OCI-LY7 (cell line): ENCODE measurements at regions not wholly inside any gene's neighbourhood (a gene's known extent, or its start where the extent isn't known, plus 50 kb on each side); places are given as distances from the start of the nearest gene placed in this dataset.

ENCODE experiments used
- BruUV-seq: library from RNA; stranded (reverse); fragments of 400-500 nt; replicated peaks from 2 replicates; lab custom pipeline; 2021; lab: Mats Ljungman, UMichigan
- CTCF ChIA-PET: fragments of 300-600 bp; sonication (Branson Sonifier 250); formaldehyde crosslinking; loops from one replicate; lab custom pipeline; 2022; ENCODE audit warnings: antibody characterized with exemption; ENCODE audit not compliant: unreplicated experiment; lab: Charles Lee
- POLR2A ChIA-PET: fragments of 300-600 bp; sonication (Branson Sonifier 250); formaldehyde crosslinking; loops from one replicate; lab custom pipeline; 2022; ENCODE audit warnings: antibody characterized with exemption; lab: Charles Lee
- DNase-seq: peaks from one replicate; pipeline ENCODE4 v3.0.0-alpha.2; 2015; ENCODE audit warnings: low spot score
- H2AFZ ChIP-seq: fragments of 200-600 bp; sonication (generic), shearing (Covaris generic); 2 replicates; pipeline ENCODE4 v1.6.1; 2014; ENCODE audit warnings: mild to moderate bottlenecking, antibody characterized with exemption, low read length, moderate library complexity
- H3K27ac ChIP-seq: fragments of 200-600 bp; sonication (generic); 2 replicates; pipeline ENCODE4 v1.5.1; 2014; ENCODE audit warnings: mixed run types, low read depth, mild to moderate bottlenecking, moderate library complexity, low read length, inconsistent platforms; ENCODE audit not compliant: poor library complexity, severe bottlenecking
- H3K36me3 ChIP-seq: fragments of 200-600 bp; sonication (generic); 2 replicates; pipeline ENCODE4 v1.6.1; 2014; ENCODE audit warnings: mild to moderate bottlenecking, antibody characterized with exemption, low read length, moderate library complexity, mixed read lengths; ENCODE audit not compliant: insufficient read depth
- H3K4me1 ChIP-seq: fragments of 200-600 bp; sonication (generic); 2 replicates; pipeline ENCODE4 v1.5.1; 2014; ENCODE audit warnings: mild to moderate bottlenecking, low read length; ENCODE audit not compliant: insufficient read depth, poor library complexity, severe bottlenecking
- H3K4me2 ChIP-seq: fragments of 200-600 bp; sonication (generic); 2 replicates; pipeline ENCODE4 v1.6.1; 2014; ENCODE audit warnings: mild to moderate bottlenecking, low read length
- H3K4me3 ChIP-seq: fragments of 200-600 bp; sonication (generic); 2 replicates; pipeline ENCODE4 v1.5.1; 2014; ENCODE audit warnings: mild to moderate bottlenecking, low read depth, low read length; ENCODE audit not compliant: poor library complexity, severe bottlenecking
- H3K79me2 ChIP-seq: fragments of 200-600 bp; sonication (generic); 2 replicates; pipeline ENCODE4 v1.6.1; 2016; ENCODE audit warnings: low read depth, mild to moderate bottlenecking, low read length, moderate library complexity, mixed read lengths; ENCODE audit not compliant: insufficient read depth
- H3K9me2 ChIP-seq: fragments of 200-600 bp; sonication (generic); 2 replicates; pipeline ENCODE4 v1.6.1; 2016; ENCODE audit warnings: mild to moderate bottlenecking, low read length, mixed read lengths; ENCODE audit not compliant: insufficient read depth
- H3K9me3 ChIP-seq: fragments of 200-600 bp; sonication (generic); 2 replicates; pipeline ENCODE4 v1.6.1; 2014; ENCODE audit warnings: mild to moderate bottlenecking, mixed run types, low read length, mixed read lengths
- H4K20me1 ChIP-seq: fragments of 200-600 bp; sonication (generic); 2 replicates; pipeline ENCODE4 v1.6.1; 2014; ENCODE audit warnings: mild to moderate bottlenecking, antibody characterized with exemption, low read length, moderate library complexity, mixed read lengths; ENCODE audit not compliant: insufficient read depth
- CTCF ChIP-seq: fragments of 200-600 bp; sonication (generic); conservative IDR thresholded peaks from 2 replicates; pipeline ENCODE4 v1.5.1; 2014; ENCODE audit warnings: mild to moderate bottlenecking, antibody characterized with exemption, low read length, moderate library complexity, mixed read lengths
- EZH2phosphoT487 ChIP-seq: fragments of 200-600 bp; sonication (generic); IDR thresholded peaks from 2 replicates; pipeline ENCODE4 v1.6.1; 2018; ENCODE audit warnings: low read depth, borderline replicate concordance, mild to moderate bottlenecking, mixed run types, antibody characterized with exemption, low read length, moderate library complexity, mixed read lengths
- intact Hi-C: fragments of 100-400 bp; cut with micrococcal nuclease; formaldehyde crosslinking; loops from one replicate; pipeline ENCODE4 v1.10.0; 2022; ENCODE audit not compliant: unreplicated experiment

GRCh38 chr16:49078104-49078503, 203.5 kb downstream of the CBLN1 start:
- Histone ChIP-seq H3K4me2 (no peak overlapping the region), H3K4me3 (no peak overlapping the region), H3K27ac (no peak overlapping the region), H2AFZ (no peak overlapping the region), H3K36me3 (no peaks in the 10 kb centered on the region), H3K9me2 (no peaks in the 10 kb centered on the region), H3K9me3 (no peaks in the 10 kb centered on the region), H3K79me2 (no peaks in the 10 kb centered on the region), H4K20me1 (no peaks in the 10 kb centered on the region), H3K4me1 (no peaks in the 10 kb centered on the region)
- ChIA-PET CTCF (no interaction called here), POLR2A (no interaction called here)
- no TSS peak for BruUV-seq
- no peak for TF ChIP-seq EZH2phosphoT487
- no peak for TF ChIP-seq CTCF
- no peak for DNase-seq
- intact Hi-C loops, result no loop called here

GRCh38 chr16:49075709-49076108, 205.9 kb downstream of the CBLN1 start:
- ChIA-PET CTCF (no interaction called here), POLR2A (no interaction called here)
- H4K20me1 ChIP-seq, result no peaks in the 10 kb centered on the region
- no peaks in the 10 kb centered on the region for H3K36me3 ChIP-seq
- TF ChIP-seq CTCF (no peak), EZH2phosphoT487 (no peak)
- H3K4me3 ChIP-seq, result no peak overlapping the region
- intact Hi-C loops, result no loop called here
- no peaks in the 10 kb centered on the region for H3K9me2 ChIP-seq
- no peaks in the 10 kb centered on the region for H3K4me1 ChIP-seq
- no peak overlapping the region for H3K4me2 ChIP-seq
- BruUV-seq, result no TSS peak
- no peak for DNase-seq
- H3K9me3 ChIP-seq, result no peaks in the 10 kb centered on the region
- H3K27ac ChIP-seq, result no peak overlapping the region
- H2AFZ ChIP-seq, result no peak overlapping the region
- H3K79me2 ChIP-seq, result no peaks in the 10 kb centered on the region

GRCh38 chr16:49068224-49068623, 213.4 kb downstream of the CBLN1 start:
- Histone ChIP-seq H3K27ac (no peak overlapping the region), H3K79me2 (no peaks in the 10 kb centered on the region), H2AFZ (no peak overlapping the region), H3K4me3 (no peak overlapping the region), H3K36me3 (no peaks in the 10 kb centered on the region), H3K4me2 (no peak overlapping the region), H3K9me2 (no peaks in the 10 kb centered on the region), H4K20me1 (no peaks in the 10 kb centered on the region), H3K9me3 (no peaks in the 10 kb centered on the region), H3K4me1 (no peaks in the 10 kb centered on the region)
- POLR2A ChIA-PET, result interaction anchor here (0.6 kb wide), 2 partner anchors 339 to 1768 kb away, joined by 3 to 4 read pairs; no protein-coding TSS in a partner anchor
- CTCF ChIA-PET, result no interaction called here
- BruUV-seq, result no TSS peak
- intact Hi-C loops, result no loop called here
- TF ChIP-seq CTCF, result no peak
- no peak for DNase-seq
